GM18505 (cell line): ENCODE measurements at regions not wholly inside any gene's neighbourhood (a gene's known extent, or its start where the extent isn't known, plus 50 kb on each side); places are given as distances from the start of the nearest gene placed in this dataset.
"Not testable (repeated sequence)": the region's sequence is repeated elsewhere in the genome, so short reads cannot be mapped to it uniquely, and the experiment has no call there.

ENCODE experiments used
- ATAC-seq: cut with Tn5 transposase; IDR thresholded peaks from one replicate; pipeline ENCODE4 v1.9.1; 2021; ENCODE audit not compliant: unreplicated experiment
- POLR2A ChIP-seq: IDR thresholded peaks from 4 replicates; pipeline ENCODE4 v1.6.1; 2011; ENCODE audit warnings: borderline replicate concordance; ENCODE audit not compliant: insufficient read depth, insufficient read length; ENCODE audit errors: extremely low read depth

DNA sequence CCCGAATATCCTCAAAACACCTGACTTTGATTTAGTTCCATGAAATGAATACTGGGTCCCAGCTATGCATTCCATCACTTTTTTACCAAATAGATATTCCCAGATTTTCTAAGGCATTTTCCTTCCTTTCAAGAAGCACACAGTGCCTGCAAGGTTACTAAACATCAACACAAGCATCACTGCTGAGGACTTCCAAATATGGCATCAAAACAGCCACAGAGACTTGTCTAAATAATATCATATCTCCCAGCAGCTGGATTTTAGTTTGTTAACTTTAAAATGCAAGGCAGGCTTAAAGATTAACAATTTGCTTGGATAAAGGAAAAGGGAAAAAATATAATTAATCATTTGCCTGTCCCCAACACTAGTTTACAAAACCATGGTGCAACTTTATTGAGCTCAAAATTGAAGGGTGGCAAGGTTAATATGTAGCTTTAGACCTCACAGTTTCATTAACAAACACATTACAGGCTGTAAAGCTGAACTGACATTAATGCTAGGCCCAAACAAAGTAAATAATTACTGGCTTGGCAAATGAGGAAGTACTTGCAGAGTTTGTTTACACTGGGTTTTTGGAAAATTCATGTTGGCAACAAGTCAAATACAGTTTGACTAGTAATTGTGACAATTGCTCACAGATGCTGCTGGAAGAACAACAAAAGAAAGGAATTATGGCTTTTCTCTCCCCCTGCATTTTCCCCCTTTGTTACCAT, 401.7 kb upstream of the CDIN1 start:
- ATAC-seq = no peak
- TF ChIP-seq POLR2A = no peak

- ATAC-seq = no peak
These were observed 401.2 kb upstream of the CDIN1 start for GRCh38 chr15:36178303-36178633.

DNA sequence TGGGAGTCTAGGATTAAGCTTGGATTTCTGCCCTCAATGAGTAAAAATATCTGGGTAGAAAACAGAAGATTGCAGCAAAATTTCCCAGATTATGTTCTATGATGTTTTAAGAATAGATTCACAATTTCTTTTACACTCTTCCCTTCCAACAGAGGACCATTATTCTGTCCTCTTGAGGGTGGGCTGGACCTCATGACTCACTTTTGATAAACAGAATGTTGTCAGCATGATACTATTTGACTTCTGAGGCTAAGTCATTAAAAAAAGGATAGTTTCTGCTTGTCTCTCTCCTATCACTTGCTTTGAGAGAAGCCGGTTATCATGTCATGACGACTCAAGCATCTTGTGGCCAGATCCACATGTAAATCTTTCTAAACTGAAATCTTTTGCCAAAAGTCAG, 396.2 kb upstream of the CDIN1 start:
- ATAC-seq = no peak
- no peak for TF ChIP-seq POLR2A

More at GRCh38 chr15:36178303-36178633, 401.2 kb upstream of the CDIN1 start:
- no peak for TF ChIP-seq POLR2A

DNA sequence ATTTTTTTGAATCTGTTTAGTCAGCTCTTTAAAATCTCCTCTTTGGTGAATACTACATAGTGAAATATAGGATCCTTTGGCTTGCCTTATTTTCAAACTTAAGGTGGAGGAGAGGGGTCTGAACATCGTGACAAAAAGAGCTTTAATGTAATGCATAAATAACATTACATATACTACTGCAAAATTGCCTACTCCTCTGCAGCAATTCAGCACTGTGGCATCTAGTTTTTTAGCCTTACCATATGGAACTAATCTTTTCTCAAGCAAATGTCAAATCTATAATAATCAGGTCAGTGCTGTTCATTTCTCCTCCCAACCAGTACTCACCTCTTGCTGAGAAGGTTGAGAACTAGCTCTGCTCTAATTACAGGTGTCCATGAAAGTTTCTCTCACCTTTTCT, 394.0 kb upstream of the CDIN1 start:
- no peak for TF ChIP-seq POLR2A
- no peak for ATAC-seq

GRCh38 chr15:36185845-36186244, 393.6 kb upstream of the CDIN1 start:
- no peak for ATAC-seq
- no peak for TF ChIP-seq POLR2A

GRCh38 chr15:36186376-36186775, 393.1 kb upstream of the CDIN1 start:
- no peak for TF ChIP-seq POLR2A
- no peak for ATAC-seq

GRCh38 chr15:36191459-36191858, 388.0 kb upstream of the CDIN1 start:
- ATAC-seq = no peak
- no peak for TF ChIP-seq POLR2A

GRCh38 chr15:36195361-36196007, 383.9 kb upstream of the CDIN1 start:
- ATAC-seq = not testable (repeated sequence)

- ATAC-seq = no peak
- no peak for TF ChIP-seq POLR2A
These were observed 370.4 kb upstream of the CDIN1 start for GRCh38 chr15:36208868-36209582.

GRCh38 chr15:36210426-36210825, 369.0 kb upstream of the CDIN1 start:
- ATAC-seq = no peak
- no peak for TF ChIP-seq POLR2A

DNA sequence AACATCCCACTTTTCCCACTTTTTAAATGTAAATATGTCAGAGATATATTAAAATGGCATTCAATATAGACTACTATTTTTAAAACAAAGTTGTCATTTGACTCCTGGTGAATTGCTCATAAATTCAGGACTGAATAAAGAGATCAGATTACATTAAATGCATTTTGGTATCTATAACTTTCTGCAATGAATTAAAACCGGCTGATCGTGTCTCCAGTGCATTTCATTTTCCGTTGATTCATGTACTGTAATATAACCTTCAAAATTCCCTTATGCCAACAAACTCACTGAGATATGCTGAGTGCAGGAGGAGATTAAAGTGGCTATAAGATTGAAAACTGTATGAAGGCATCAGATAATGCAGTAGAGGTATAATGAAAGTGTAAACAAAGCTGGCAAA, 361.1 kb upstream of the CDIN1 start:
- ATAC-seq = no peak
- TF ChIP-seq POLR2A = no peak

GRCh38 chr15:36218991-36219390, 360.4 kb upstream of the CDIN1 start:
- no peak for ATAC-seq
- TF ChIP-seq POLR2A = no peak

DNA sequence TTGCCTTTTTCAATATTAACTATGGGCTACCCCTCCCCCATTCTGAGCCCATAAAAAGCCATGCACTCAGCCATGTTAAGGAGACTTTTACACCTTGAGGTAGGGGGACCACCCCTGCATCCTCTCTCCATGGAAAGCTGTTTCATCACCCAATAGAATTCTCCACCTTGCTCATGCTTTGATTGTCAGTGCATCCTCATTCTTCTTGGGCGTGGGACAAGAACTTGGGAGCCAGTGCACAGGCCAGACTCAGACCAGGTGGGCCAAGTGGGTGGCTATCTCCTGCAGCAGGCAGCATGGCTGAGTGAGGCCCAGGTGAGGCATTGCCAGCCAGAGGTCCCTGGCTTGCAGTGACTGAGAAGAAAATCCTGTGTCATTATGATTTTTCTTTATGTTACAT, 357.4 kb upstream of the CDIN1 start:
- no peak for TF ChIP-seq POLR2A
- ATAC-seq = no peak

- TF ChIP-seq POLR2A = no peak
- no peak for ATAC-seq
These were observed 348.6 kb upstream of the CDIN1 start for GRCh38 chr15:36230776-36231175.
